ENCODE measurements at regions not wholly inside any gene's neighbourhood (a gene's known extent, or its start where the extent isn't known, plus 50 kb on each side); places are given as distances from the start of the nearest gene placed in this dataset.

GRCh38 chr1:83017701-83018100 is 981.2 kb downstream of the TTLL7 start:
- H3K27me3 ChIP-seq (ENCODE audit: control insufficient read depth in 2 of 2, insufficient read depth in 1 of 2, low read length in 1 of 2), result no peaks in the 10 kb centered on the region
- no peak for DNase-seq (ENCODE audit: low read depth in 6 of 9, low spot score in 9 of 9)
- H3K9me3 ChIP-seq (ENCODE audit: control insufficient read depth in 2 of 2, insufficient read depth in 1 of 2, low read length in 1 of 2), result no peaks in the 10 kb centered on the region
- H3K4me3 ChIP-seq (ENCODE audit: low read length in 2 of 2), result no peak overlapping the region
- 97% methylated on average over 4 of the region's 4 CpGs for WGBS
- H3K36me3 ChIP-seq (ENCODE audit: control insufficient read depth in 2 of 2, insufficient read depth in 2 of 2, low read length in 1 of 2), result no peaks in the 10 kb centered on the region
- no peaks in the 10 kb centered on the region for H3K4me1 ChIP-seq (ENCODE audit: control insufficient read depth in 2 of 2, insufficient read depth in 2 of 2, low read length in 2 of 2)
- H3K27ac ChIP-seq (ENCODE audit: low read depth in 1 of 2, low read length in 1 of 2), result no peak overlapping the region

- Histone ChIP-seq H3K4me1 (ENCODE audit: control insufficient read depth in 2 of 2, insufficient read depth in 2 of 2, low read length in 2 of 2) (no peaks in the 10 kb centered on the region), H3K9me3 (ENCODE audit: control insufficient read depth in 2 of 2, insufficient read depth in 1 of 2, low read length in 1 of 2) (no peaks in the 10 kb centered on the region), H3K36me3 (ENCODE audit: control insufficient read depth in 2 of 2, insufficient read depth in 2 of 2, low read length in 1 of 2) (no peaks in the 10 kb centered on the region), H3K27me3 (ENCODE audit: control insufficient read depth in 2 of 2, insufficient read depth in 1 of 2, low read length in 1 of 2) (no peaks in the 10 kb centered on the region), H3K4me3 (ENCODE audit: low read length in 2 of 2) (no peak overlapping the region), H3K27ac (ENCODE audit: low read depth in 1 of 2, low read length in 1 of 2) (no peak overlapping the region)
- no peak for DNase-seq (ENCODE audit: low read depth in 6 of 9, low spot score in 9 of 9)
- 97% methylated on average over 1 of the region's 1 CpG for WGBS
These were observed 981.7 kb downstream of the TTLL7 start for GRCh38 chr1:83017276-83017675.

GRCh38 chr1:83016354-83016849 is 982.5 kb downstream of the TTLL7 start:
- H3K4me3 ChIP-seq (ENCODE audit: low read length in 2 of 2), result no peak overlapping the region
- 91% methylated on average over 1 of the region's 1 CpG for WGBS
- no peaks in the 10 kb centered on the region for H3K27me3 ChIP-seq (ENCODE audit: control insufficient read depth in 2 of 2, insufficient read depth in 1 of 2, low read length in 1 of 2)
- no peak overlapping the region for H3K27ac ChIP-seq (ENCODE audit: low read depth in 1 of 2, low read length in 1 of 2)
- DNase-seq (ENCODE audit: low read depth in 6 of 9, low spot score in 9 of 9), result no peak
- H3K36me3 ChIP-seq (ENCODE audit: control insufficient read depth in 2 of 2, insufficient read depth in 2 of 2, low read length in 1 of 2), result no peaks in the 10 kb centered on the region
- H3K4me1 ChIP-seq (ENCODE audit: control insufficient read depth in 2 of 2, insufficient read depth in 2 of 2, low read length in 2 of 2), result no peaks in the 10 kb centered on the region
- H3K9me3 ChIP-seq (ENCODE audit: control insufficient read depth in 2 of 2, insufficient read depth in 1 of 2, low read length in 1 of 2), result no peaks in the 10 kb centered on the region

GRCh38 chr1:83015163-83015562 is 983.8 kb downstream of the TTLL7 start:
- no peak for DNase-seq (ENCODE audit: low read depth in 6 of 9, low spot score in 9 of 9)
- H3K4me1 ChIP-seq (ENCODE audit: control insufficient read depth in 2 of 2, insufficient read depth in 2 of 2, low read length in 2 of 2), result no peaks in the 10 kb centered on the region
- WGBS, result 94% methylated on average over 2 of the region's 2 CpGs
- no peak overlapping the region for H3K4me3 ChIP-seq (ENCODE audit: low read length in 2 of 2)
- H3K9me3 ChIP-seq (ENCODE audit: control insufficient read depth in 2 of 2, insufficient read depth in 1 of 2, low read length in 1 of 2), result no peaks in the 10 kb centered on the region
- no peaks in the 10 kb centered on the region for H3K36me3 ChIP-seq (ENCODE audit: control insufficient read depth in 2 of 2, insufficient read depth in 2 of 2, low read length in 1 of 2)
- H3K27me3 ChIP-seq (ENCODE audit: control insufficient read depth in 2 of 2, insufficient read depth in 1 of 2, low read length in 1 of 2), result no peaks in the 10 kb centered on the region
- no peak overlapping the region for H3K27ac ChIP-seq (ENCODE audit: low read depth in 1 of 2, low read length in 1 of 2)

- Histone ChIP-seq H3K36me3 (ENCODE audit: control insufficient read depth in 2 of 2, insufficient read depth in 2 of 2, low read length in 1 of 2) (no peaks in the 10 kb centered on the region), H3K27ac (ENCODE audit: low read depth in 1 of 2, low read length in 1 of 2) (no peak overlapping the region), H3K4me3 (ENCODE audit: low read length in 2 of 2) (no peak overlapping the region), H3K4me1 (ENCODE audit: control insufficient read depth in 2 of 2, insufficient read depth in 2 of 2, low read length in 2 of 2) (no peaks in the 10 kb centered on the region), H3K27me3 (ENCODE audit: control insufficient read depth in 2 of 2, insufficient read depth in 1 of 2, low read length in 1 of 2) (no peaks in the 10 kb centered on the region), H3K9me3 (ENCODE audit: control insufficient read depth in 2 of 2, insufficient read depth in 1 of 2, low read length in 1 of 2) (no peaks in the 10 kb centered on the region)
- DNase-seq (ENCODE audit: low read depth in 6 of 9, low spot score in 9 of 9), result no peak
These were observed 986.0 kb downstream of the TTLL7 start for GRCh38 chr1:83012950-83013349.

GRCh38 chr1:83011265-83011664 is 987.7 kb downstream of the TTLL7 start:
- no peak for DNase-seq (ENCODE audit: low read depth in 6 of 9, low spot score in 9 of 9)
- no peaks in the 10 kb centered on the region for H3K36me3 ChIP-seq (ENCODE audit: control insufficient read depth in 2 of 2, insufficient read depth in 2 of 2, low read length in 1 of 2)
- H3K27ac ChIP-seq (ENCODE audit: low read depth in 1 of 2, low read length in 1 of 2), result no peak overlapping the region
- no peak overlapping the region for H3K4me3 ChIP-seq (ENCODE audit: low read length in 2 of 2)
- H3K9me3 ChIP-seq (ENCODE audit: control insufficient read depth in 2 of 2, insufficient read depth in 1 of 2, low read length in 1 of 2), result no peaks in the 10 kb centered on the region
- WGBS, result 77% methylated on average over 1 of the region's 1 CpG
- H3K27me3 ChIP-seq (ENCODE audit: control insufficient read depth in 2 of 2, insufficient read depth in 1 of 2, low read length in 1 of 2), result no peaks in the 10 kb centered on the region
- H3K4me1 ChIP-seq (ENCODE audit: control insufficient read depth in 2 of 2, insufficient read depth in 2 of 2, low read length in 2 of 2), result no peaks in the 10 kb centered on the region

- H3K4me3 ChIP-seq (ENCODE audit: low read length in 2 of 2), result no peak overlapping the region
- no peaks in the 10 kb centered on the region for H3K27me3 ChIP-seq (ENCODE audit: control insufficient read depth in 2 of 2, insufficient read depth in 1 of 2, low read length in 1 of 2)
- H3K36me3 ChIP-seq (ENCODE audit: control insufficient read depth in 2 of 2, insufficient read depth in 2 of 2, low read length in 1 of 2), result no peaks in the 10 kb centered on the region
- H3K4me1 ChIP-seq (ENCODE audit: control insufficient read depth in 2 of 2, insufficient read depth in 2 of 2, low read length in 2 of 2), result no peaks in the 10 kb centered on the region
- H3K27ac ChIP-seq (ENCODE audit: low read depth in 1 of 2, low read length in 1 of 2), result no peak overlapping the region
- H3K9me3 ChIP-seq (ENCODE audit: control insufficient read depth in 2 of 2, insufficient read depth in 1 of 2, low read length in 1 of 2), result no peaks in the 10 kb centered on the region
- DNase-seq (ENCODE audit: low read depth in 6 of 9, low spot score in 9 of 9), result no peak
- WGBS, result 97% methylated on average over 3 of the region's 3 CpGs
These were observed 992.7 kb downstream of the TTLL7 start for GRCh38 chr1:83006271-83006670.

GRCh38 chr1:83000286-83000685 is 998.6 kb downstream of the TTLL7 start:
- Histone ChIP-seq H3K27me3 (ENCODE audit: control insufficient read depth in 2 of 2, insufficient read depth in 1 of 2, low read length in 1 of 2) (no peaks in the 10 kb centered on the region), H3K9me3 (ENCODE audit: control insufficient read depth in 2 of 2, insufficient read depth in 1 of 2, low read length in 1 of 2) (no peaks in the 10 kb centered on the region), H3K27ac (ENCODE audit: low read depth in 1 of 2, low read length in 1 of 2) (no peak overlapping the region), H3K4me1 (ENCODE audit: control insufficient read depth in 2 of 2, insufficient read depth in 2 of 2, low read length in 2 of 2) (no peaks in the 10 kb centered on the region), H3K36me3 (ENCODE audit: control insufficient read depth in 2 of 2, insufficient read depth in 2 of 2, low read length in 1 of 2) (no peaks in the 10 kb centered on the region), H3K4me3 (ENCODE audit: low read length in 2 of 2) (no peak overlapping the region)
- 94% methylated on average over 4 of the region's 4 CpGs for WGBS
- DNase-seq (ENCODE audit: low read depth in 6 of 9, low spot score in 9 of 9), result no peak

- Histone ChIP-seq H3K4me3 (ENCODE audit: low read length in 2 of 2) (no peak overlapping the region), H3K27me3 (ENCODE audit: control insufficient read depth in 2 of 2, insufficient read depth in 1 of 2, low read length in 1 of 2) (no peaks in the 10 kb centered on the region), H3K27ac (ENCODE audit: low read depth in 1 of 2, low read length in 1 of 2) (no peak overlapping the region), H3K36me3 (ENCODE audit: control insufficient read depth in 2 of 2, insufficient read depth in 2 of 2, low read length in 1 of 2) (no peaks in the 10 kb centered on the region), H3K4me1 (ENCODE audit: control insufficient read depth in 2 of 2, insufficient read depth in 2 of 2, low read length in 2 of 2) (no peaks in the 10 kb centered on the region), H3K9me3 (ENCODE audit: control insufficient read depth in 2 of 2, insufficient read depth in 1 of 2, low read length in 1 of 2) (no peaks in the 10 kb centered on the region)
- DNase-seq (ENCODE audit: low read depth in 6 of 9, low spot score in 9 of 9), result no peak
- WGBS, result 96% methylated on average over 2 of the region's 2 CpGs
These were observed 1003.0 kb downstream of the TTLL7 start for GRCh38 chr1:82995951-82996350.
